HEK293 (cell line): ENCODE measurements at regions not wholly inside any gene's neighbourhood (a gene's known extent, or its start where the extent isn't known, plus 50 kb on each side); places are given as distances from the start of the nearest gene placed in this dataset.

ENCODE experiments used
- CTCF ChIA-PET: fragments of 350-600 bp; formaldehyde crosslinking; extraction: SDS; loops from one replicate; lab custom pipeline; 2021; ENCODE audit warnings: antibody characterized with exemption; lab: Yijun Ruan, JAX
- POLR2A ChIA-PET: fragments of 300-600 bp; formaldehyde crosslinking; extraction: SDS; loops from one replicate; lab custom pipeline; 2020; ENCODE audit warnings: antibody characterized with exemption, inconsistent platforms; lab: Yijun Ruan, JAX
- H3K27ac ChIP-seq: fragments of 200-500 bp; sonication (Bioruptor generic); 2 replicates; pipeline ENCODE4 v1.5.1; 2014; ENCODE audit warnings: low read depth, low read length, control low read depth, inconsistent platforms; ENCODE audit errors: extremely low read depth
- H3K36me3 ChIP-seq, 2 experiments: fragments of 200-500 bp in 1 of 2; sonication (Bioruptor generic) in 1 of 2; 1 replicate in 1 of 2; 2 replicates in 1 of 2; pipeline ENCODE4 v1.5.1; 2014 to 2017; ENCODE audit warnings: inconsistent platforms in 2 of 2, low read length in 2 of 2; ENCODE audit not compliant: control insufficient read depth in 2 of 2, insufficient read depth in 1 of 2
- H3K4me1 ChIP-seq: fragments of 200-500 bp; sonication (Bioruptor generic); 2 replicates; pipeline ENCODE4 v1.5.1; 2014; ENCODE audit warnings: mild to moderate bottlenecking, low read length, inconsistent platforms; ENCODE audit not compliant: control insufficient read depth, insufficient read depth
- H3K4me3 ChIP-seq: 2 replicates; pipeline ENCODE4 v1.5.1; 2011; ENCODE audit warnings: low read depth, mild to moderate bottlenecking, control low read depth, low read length, moderate library complexity
- H3K9me3 ChIP-seq: fragments of 200-500 bp; sonication (Bioruptor generic); 2 replicates; pipeline ENCODE4 v1.5.1; 2014; ENCODE audit warnings: low read depth, low read length, inconsistent platforms; ENCODE audit not compliant: control insufficient read depth, insufficient read depth
- BCL11B ChIP-seq: fragments of 450-650 bp; formaldehyde crosslinking; IDR thresholded peaks from 2 replicates; pipeline ENCODE4 v1.5.1; 2016; ENCODE audit warnings: low read depth, missing biosample characterization, missing genetic modification characterization
- GFI1B ChIP-seq: fragments of 450-650 bp; formaldehyde crosslinking; IDR thresholded peaks from 2 replicates; pipeline ENCODE4 v1.5.1; 2016; ENCODE audit warnings: missing biosample characterization, missing genetic modification characterization
- HOXA7 ChIP-seq: sonication (generic); formaldehyde crosslinking; IDR thresholded peaks from 2 replicates; pipeline ENCODE4 v1.8.1; 2022; ENCODE audit warnings: missing genetic modification reagents, borderline replicate concordance
- INSM2 ChIP-seq: fragments of 450-650 bp; formaldehyde crosslinking; IDR thresholded peaks from 2 replicates; pipeline ENCODE4 v1.5.1; 2016; ENCODE audit warnings: missing biosample characterization, missing genetic modification characterization
- KLF16 ChIP-seq: fragments of 450-650 bp; formaldehyde crosslinking; IDR thresholded peaks from 2 replicates; pipeline ENCODE4 v1.5.1; 2017; ENCODE audit warnings: missing biosample characterization, missing genetic modification characterization
- SP3 ChIP-seq: fragments of 450-650 bp; formaldehyde crosslinking; IDR thresholded peaks from 2 replicates; pipeline ENCODE4 v1.5.1; 2016; ENCODE audit warnings: missing biosample characterization, missing genetic modification characterization
- ZBTB17 ChIP-seq: fragments of 450-650 bp; formaldehyde crosslinking; IDR thresholded peaks from 2 replicates; pipeline ENCODE4 v1.5.1; 2016; ENCODE audit warnings: missing biosample characterization, missing genetic modification characterization
- ZFP37 ChIP-seq: fragments of 450-650 bp; formaldehyde crosslinking; IDR thresholded peaks from 2 replicates; pipeline ENCODE4 v1.5.1; 2016; ENCODE audit warnings: missing biosample characterization, missing genetic modification characterization
- ZNF112 ChIP-seq: fragments of 450-650 bp; formaldehyde crosslinking; IDR thresholded peaks from 2 replicates; pipeline ENCODE4 v1.5.0; 2017; ENCODE audit warnings: missing biosample characterization, missing genetic modification characterization
- ZNF155 ChIP-seq: fragments of 450-650 bp; formaldehyde crosslinking; IDR thresholded peaks from 2 replicates; pipeline ENCODE4 v1.5.1; 2016; ENCODE audit warnings: missing biosample characterization, missing genetic modification characterization
- ZNF18 ChIP-seq: fragments of 450-650 bp; formaldehyde crosslinking; IDR thresholded peaks from 2 replicates; pipeline ENCODE4 v1.5.1; 2016; ENCODE audit warnings: missing biosample characterization, missing genetic modification characterization
- ZNF26 ChIP-seq: fragments of 450-650 bp; formaldehyde crosslinking; IDR thresholded peaks from 2 replicates; pipeline ENCODE4 v1.5.1; 2016; ENCODE audit warnings: missing biosample characterization, missing genetic modification characterization
- ZNF518A ChIP-seq: fragments of 450-650 bp; formaldehyde crosslinking; conservative IDR thresholded peaks from 2 replicates; pipeline ENCODE4 v1.5.1; 2016; ENCODE audit warnings: low read depth, missing biosample characterization, missing genetic modification characterization
- ZNF549 ChIP-seq: fragments of 450-650 bp; IDR thresholded peaks from 2 replicates; pipeline ENCODE4 v1.5.1; 2018; ENCODE audit warnings: missing biosample characterization, missing genetic modification characterization, mild to moderate bottlenecking, inconsistent platforms, moderate library complexity
- ZNF658 ChIP-seq: fragments of 450-650 bp; formaldehyde crosslinking; IDR thresholded peaks from 2 replicates; pipeline ENCODE4; 2016; ENCODE audit warnings: missing biosample characterization, missing genetic modification characterization
- ZSCAN4 ChIP-seq: fragments of 450-650 bp; formaldehyde crosslinking; IDR thresholded peaks from 2 replicates; pipeline ENCODE4 v1.5.1; 2017; ENCODE audit warnings: missing biosample characterization, missing genetic modification characterization

- Histone ChIP-seq H3K4me1 (no peaks in the 10 kb centered on the region), H3K27ac (no peak overlapping the region), H3K9me3 (no peaks in the 10 kb centered on the region), H3K36me3 (no peaks in the 10 kb centered on the region), H3K4me3 (no peak overlapping the region)
- POLR2A ChIA-PET = no interaction called here
- CTCF ChIA-PET = no interaction called here
- TF ChIP-seq SP3 (no peak), KLF16 (no peak), ZFP37 (no peak), ZNF155 (no peak)
These were observed 374.9 kb upstream of the CELF2 start for GRCh38 chr10:10642751-10643150.

- ChIA-PET POLR2A (no interaction called here), CTCF (interaction anchor here (0.7 kb wide), 1 partner anchor 1203 kb away, joined by 3 read pairs; no protein-coding TSS in a partner anchor)
- no peak overlapping the region for H3K4me3 ChIP-seq
- no peaks in the 10 kb centered on the region for H3K9me3 ChIP-seq
- H3K36me3 ChIP-seq = no peaks in the 10 kb centered on the region
- TF ChIP-seq GFI1B (no peak), INSM2 (tag by site-specific recombination) (no peak), ZNF658 (tag by site-specific recombination) (no peak), ZNF26 (tag by site-specific recombination) (no peak), ZNF549 (tag by site-specific recombination) (no peak), ZBTB17 (tag by site-specific recombination) (no peak), ZNF112 (tag by site-specific recombination) (no peak), ZSCAN4 (tag by site-specific recombination) (no peak), BCL11B (no peak), ZNF518A (tag by site-specific recombination) (no peak), ZNF18 (no peak), HOXA7 (CRISPR knock-in tag) (no peak)
- H3K4me1 ChIP-seq = no peaks in the 10 kb centered on the region
- H3K27ac ChIP-seq = no peak overlapping the region
These were observed 373.5 kb upstream of the CELF2 start for GRCh38 chr10:10644008-10644646.
